NCI-H2227 treated with DMSO at 0.1 percent for 48 hours (cell line): ENCODE measurements at regions not wholly inside any gene's neighbourhood (a gene's known extent, or its start where the extent isn't known, plus 50 kb on each side); places are given as distances from the start of the nearest gene placed in this dataset.
"Not testable (repeated sequence)": the region's sequence is repeated elsewhere in the genome, so short reads cannot be mapped to it uniquely, and the experiment has no call there.

Experiments used
- DNase-seq: peaks from one replicate; lab custom pipeline; 2025; lab: John Stamatoyannopoulos, UW

DNA sequence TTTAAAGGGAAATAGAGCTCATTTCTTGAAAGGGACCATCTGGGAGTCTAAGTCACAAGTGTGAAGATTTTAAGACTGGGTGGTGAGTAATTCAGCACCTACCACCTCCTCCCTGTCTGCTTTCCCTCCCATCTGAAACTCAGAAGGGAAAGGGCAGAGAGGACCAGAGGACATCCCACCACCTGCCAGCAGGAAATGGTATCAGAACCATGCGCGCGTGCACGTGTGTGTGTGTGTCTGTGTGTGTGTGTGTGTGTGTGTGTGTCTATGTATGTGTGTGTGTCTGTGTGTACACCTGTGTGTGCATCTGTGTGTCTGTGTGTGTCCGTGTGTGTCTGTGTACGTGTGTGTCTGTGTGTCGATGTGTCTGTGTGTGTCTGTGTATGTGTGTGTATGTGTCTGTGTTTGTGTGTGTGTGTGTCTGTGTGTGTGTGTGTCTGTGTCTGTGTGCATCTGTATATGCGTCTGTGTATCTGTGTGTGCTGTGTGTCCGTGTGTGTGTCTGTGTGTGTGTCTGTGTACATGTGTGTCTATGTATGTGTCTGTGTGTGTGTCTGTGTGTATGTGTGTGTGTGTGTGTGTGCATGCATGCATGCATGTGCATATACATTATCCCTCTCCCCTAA is 76.8 kb downstream of the ZFP36L2 start:
- DNase-seq: no peak

DNA sequence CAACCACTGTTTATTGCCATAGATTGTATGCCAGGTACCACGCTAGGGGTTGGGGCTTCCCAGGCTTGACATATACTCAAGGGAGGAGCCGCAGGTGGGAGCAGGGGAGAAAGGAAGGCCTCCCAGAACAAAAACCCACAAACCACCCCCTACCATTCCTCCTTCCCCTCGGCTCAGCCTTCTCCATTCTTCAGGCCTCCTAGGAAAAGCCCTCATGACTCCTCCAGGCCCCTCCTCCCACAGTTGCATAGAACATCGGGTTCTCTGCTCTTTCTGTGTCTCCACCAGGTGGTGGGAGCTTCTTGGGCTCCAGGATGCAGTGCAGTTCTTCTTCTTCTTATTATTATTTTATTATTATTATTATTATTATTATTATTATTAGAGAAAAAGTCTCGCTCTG is 80.3 kb downstream of the ZFP36L2 start:
- DNase-seq: no peak

DNA sequence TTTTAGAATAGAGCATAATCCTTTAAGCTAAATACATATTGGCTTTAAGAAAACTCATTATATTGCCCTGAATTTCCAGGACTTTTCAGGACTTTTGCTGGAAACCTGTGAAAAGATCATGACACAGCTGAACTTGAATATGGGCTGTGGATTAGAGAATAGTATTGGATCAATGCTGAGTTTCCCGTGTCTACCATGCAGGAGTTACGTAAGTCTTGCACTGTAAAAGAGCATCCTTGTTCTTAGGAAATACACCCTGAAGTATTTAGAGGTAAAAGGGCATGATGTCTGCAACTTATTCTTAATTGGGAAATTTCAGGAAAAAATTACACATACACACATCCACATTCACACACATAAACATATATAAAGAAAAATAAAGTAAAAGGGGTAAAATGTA is 82.1 kb downstream of the ZFP36L2 start:
- no peak for DNase-seq

DNA sequence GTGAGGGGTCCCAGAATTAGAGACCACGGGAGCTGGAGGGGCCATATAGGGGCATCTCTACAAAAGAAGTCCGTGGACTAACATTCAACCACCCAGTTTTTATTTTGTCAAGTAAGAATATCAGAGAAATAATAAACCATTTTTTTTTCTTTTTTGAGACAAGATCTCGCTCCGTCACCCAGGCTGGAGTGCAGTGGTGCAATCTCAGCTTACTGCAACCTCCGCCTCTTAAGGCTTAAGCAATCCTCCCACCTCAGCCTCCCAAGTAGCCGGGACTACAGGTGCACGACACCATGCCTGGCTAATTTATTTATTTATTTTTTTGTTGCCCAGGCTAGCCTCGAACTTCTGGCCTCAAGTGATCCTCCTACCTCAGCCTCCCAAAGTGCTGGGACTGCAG is 82.7 kb downstream of the ZFP36L2 start:
- no peak for DNase-seq

- DNase-seq: no peak
These were observed 83.4 kb downstream of the ZFP36L2 start for GRCh38 chr2:43142921-43143438.

- DNase-seq: not testable (repeated sequence)
These were observed 84.7 kb downstream of the ZFP36L2 start for GRCh38 chr2:43141636-43142151.

DNA sequence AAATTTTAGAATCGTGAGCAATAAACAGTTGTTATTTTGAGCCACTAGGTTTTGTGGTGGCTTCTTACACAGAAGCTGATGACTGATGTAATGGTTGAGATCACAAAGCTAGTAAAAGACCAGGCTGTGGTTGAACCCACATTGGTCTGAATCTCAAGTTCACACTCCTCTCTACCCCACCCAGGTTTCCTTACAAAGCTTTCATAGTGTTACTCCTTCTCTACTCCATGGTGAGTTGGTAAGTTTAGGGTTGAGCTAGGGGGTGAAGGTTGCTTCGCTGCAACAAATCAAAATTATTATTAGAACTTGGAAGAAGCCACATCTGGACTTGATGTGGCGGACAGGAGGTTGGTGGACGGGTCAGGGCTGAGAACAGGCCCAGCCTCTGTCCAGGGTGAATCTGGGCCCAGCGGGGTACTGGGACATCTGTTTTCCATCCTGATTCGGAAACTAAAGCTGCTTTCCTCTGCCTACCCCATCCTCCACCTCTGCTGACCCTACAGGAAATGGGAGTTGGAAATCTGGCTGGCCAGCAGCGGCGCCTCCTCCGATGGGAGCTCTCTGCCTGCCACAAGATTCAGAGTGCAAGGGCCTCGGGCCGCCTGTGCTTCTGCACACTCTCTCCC is 86.3 kb downstream of the ZFP36L2 start:
- DNase-seq: no peak

- DNase-seq: no peak
These were observed 86.9 kb downstream of the ZFP36L2 start for GRCh38 chr2:43139501-43139900.

DNA sequence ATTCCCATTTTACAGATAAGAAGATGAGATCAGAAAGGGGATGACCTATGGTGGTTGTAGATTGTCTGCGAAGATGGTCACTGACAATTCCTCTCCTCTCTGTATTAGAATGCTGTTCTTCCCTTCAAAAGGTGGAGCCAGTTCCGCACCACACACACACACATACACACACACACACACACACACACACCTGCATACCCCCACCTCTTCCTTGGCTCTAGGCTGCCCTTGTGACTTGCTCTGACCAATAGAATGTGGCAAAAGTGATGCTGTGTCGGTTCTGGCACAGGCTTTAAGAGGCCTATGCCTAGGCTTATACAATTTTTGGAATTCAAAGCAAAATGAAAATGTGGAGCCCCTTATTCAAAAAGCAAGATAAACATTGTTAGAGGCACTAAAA is 88.0 kb downstream of the ZFP36L2 start:
- DNase-seq: no peak

- DNase-seq: no peak
These were observed 89.5 kb downstream of the ZFP36L2 start for GRCh38 chr2:43136876-43137275.

GRCh38 chr2:43136011-43136799 is 90.2 kb downstream of the ZFP36L2 start:
- DNase-seq: no peak

DNA sequence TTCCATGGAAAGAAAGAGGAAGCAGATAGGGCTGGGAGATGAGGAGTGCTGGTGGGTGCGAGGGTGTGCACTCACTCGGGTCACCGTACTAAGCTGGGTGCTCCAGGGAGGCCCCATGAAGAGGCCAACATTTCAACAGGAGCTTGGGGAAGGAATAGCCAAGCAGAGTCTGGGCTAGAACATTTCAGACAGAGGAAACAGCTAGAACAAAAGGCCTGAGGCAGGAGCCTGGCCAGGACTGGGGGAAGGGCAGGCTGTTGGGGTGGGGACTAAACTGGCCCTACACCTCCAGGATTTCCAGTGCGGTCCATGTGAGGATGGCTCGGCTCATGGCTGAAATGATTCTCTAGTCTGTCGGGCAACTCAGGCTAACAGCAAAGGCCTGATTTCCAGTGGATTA is 90.8 kb downstream of the ZFP36L2 start:
- no peak for DNase-seq

GRCh38 chr2:43134571-43134889 is 91.9 kb downstream of the ZFP36L2 start:
- no peak for DNase-seq

- no peak for DNase-seq
These were observed 92.5 kb downstream of the ZFP36L2 start for GRCh38 chr2:43133708-43134570.

- DNase-seq: no peak
These were observed 93.1 kb downstream of the ZFP36L2 start for GRCh38 chr2:43133336-43133707.

GRCh38 chr2:43132683-43133301 is 93.6 kb downstream of the ZFP36L2 start:
- DNase-seq: no peak

GRCh38 chr2:43131890-43132682 is 94.3 kb downstream of the ZFP36L2 start:
- DNase-seq: no peak

- no peak for DNase-seq
These were observed 95.1 kb downstream of the ZFP36L2 start for GRCh38 chr2:43131051-43131889.

DNA sequence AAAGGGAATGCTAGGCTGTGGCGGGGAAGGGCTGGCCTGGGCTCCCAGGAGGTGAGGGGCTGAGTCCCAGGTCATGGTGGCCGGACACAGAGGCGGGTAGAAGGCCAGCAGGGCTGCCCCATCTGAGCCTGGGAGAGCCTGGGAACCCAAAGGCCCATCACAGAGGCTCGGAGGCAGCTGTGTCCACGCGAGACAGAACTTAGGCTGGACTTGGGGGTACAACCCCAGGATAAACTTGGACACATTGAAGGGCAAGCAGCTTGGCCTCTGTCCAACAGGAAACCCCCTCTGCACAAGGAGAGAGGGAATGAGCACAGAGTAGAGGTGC is 95.9 kb downstream of the ZFP36L2 start:
- no peak for DNase-seq
